B cell (primary cell): ENCODE measurements at regions not wholly inside any gene's neighbourhood (a gene's known extent, or its start where the extent isn't known, plus 50 kb on each side); places are given as distances from the start of the nearest gene placed in this dataset.

Source experiments
- ATAC-seq: fragments of 200-7000 bp; cut with Tn5 transposase; one replicate; pipeline ENCODE4 v1.10.0; 2021; ENCODE audit warnings: low read depth, mild to moderate bottlenecking, moderate number of reproducible peaks, moderate library complexity
- CTCF ChIA-PET: fragments of 350-600 bp; sonication (Branson Sonifier 250); formaldehyde crosslinking; loops from one replicate; lab custom pipeline; 2021; ENCODE audit warnings: antibody characterized with exemption, inconsistent platforms; lab: Charles Lee
- POLR2A ChIA-PET: fragments of 350-600 bp; sonication (Branson Sonifier 250); formaldehyde crosslinking; loops from one replicate; lab custom pipeline; 2021; ENCODE audit warnings: antibody characterized with exemption; lab: Charles Lee
- DNase-seq: peaks from one replicate; pipeline ENCODE4 v3.0.0; 2013
- H2AFZ ChIP-seq: 2 replicates; pipeline ENCODE4 v1.6.1; 2012; ENCODE audit warnings: mild to moderate bottlenecking, low read depth, low read length; ENCODE audit not compliant: insufficient read depth, poor library complexity, severe bottlenecking
- H3K27ac ChIP-seq, 2 donors: 1 replicate in 1 of 2; 2 replicates in 1 of 2; pipeline ENCODE4 v1.5.1; 2012 to 2013; ENCODE audit warnings: low read length in 2 of 2, mild to moderate bottlenecking in 2 of 2, moderate library complexity in 1 of 2
- H3K27me3 ChIP-seq, 4 experiments: fragments of 200-600 bp in 1 of 4; sonication (generic) in 1 of 4; replicated peaks in 1 of 4; 1 replicate in 2 of 4; 2 replicates in 2 of 4; pipeline versions ENCODE4 v1.6.1 to v1.7.0; 2013 to 2016; ENCODE audit warnings: low read length in 3 of 4, mild to moderate bottlenecking in 2 of 4, mixed read lengths in 1 of 4, moderate library complexity in 1 of 4; ENCODE audit not compliant: insufficient read depth in 4 of 4, control insufficient read depth in 3 of 4; ENCODE audit errors: control extremely low read depth in 1 of 4
- H3K36me3 ChIP-seq, 2 experiments: replicated peaks in 1 of 2; 1 replicate in 1 of 2; 2 replicates in 1 of 2; pipeline versions ENCODE4 v1.6.1 to v1.7.1; 2013; ENCODE audit warnings: low read length in 1 of 2; ENCODE audit not compliant: insufficient read depth in 2 of 2, control insufficient read depth in 1 of 2; ENCODE audit errors: control extremely low read depth in 1 of 2, extremely low read depth in 1 of 2
- H3K4me1 ChIP-seq, 2 donors: fragments of 200-600 bp in 1 of 2; sonication (generic) in 1 of 2; 1 replicate in 1 of 2; 2 replicates in 1 of 2; pipeline versions ENCODE4 v1.5.1 to v1.6.1; 2013 to 2017; ENCODE audit warnings: low read length in 2 of 2; ENCODE audit not compliant: control insufficient read depth in 2 of 2, insufficient read depth in 2 of 2
- H3K4me2 ChIP-seq: replicated peaks from 2 replicates; pipeline ENCODE3; 2012; ENCODE audit warnings: mild to moderate bottlenecking, low read depth, low read length; ENCODE audit not compliant: poor library complexity, severe bottlenecking
- H3K4me3 ChIP-seq, 5 experiments: fragments of 200-600 bp in 1 of 5; sonication (generic) in 1 of 5; 1 replicate in 3 of 5; 2 replicates in 2 of 5; pipeline versions ENCODE4 v1.5.1 to v1.7.0; 2011 to 2016; ENCODE audit warnings: low read length in 4 of 5, mild to moderate bottlenecking in 4 of 5, low read depth in 2 of 5, control low read depth in 1 of 5, moderate library complexity in 1 of 5; ENCODE audit not compliant: insufficient read depth in 1 of 5; ENCODE audit errors: control extremely low read depth in 1 of 5, extremely low read depth in 1 of 5
- H3K79me2 ChIP-seq: fragments of 200-600 bp; sonication (generic); one replicate; pipeline ENCODE4 v1.6.0; 2016; ENCODE audit warnings: low read length; ENCODE audit not compliant: control insufficient read depth, insufficient read depth
- H3K9ac ChIP-seq: fragments of 200-600 bp; sonication (generic); 2 replicates; pipeline ENCODE4 v1.6.1; 2017; ENCODE audit warnings: mild to moderate bottlenecking, low read length, moderate library complexity
- H3K9me3 ChIP-seq, 3 donors: one replicate each; pipeline versions ENCODE4 v1.6.1 to v1.7.1; 2013; ENCODE audit warnings: low read length in 2 of 3; ENCODE audit not compliant: control insufficient read depth in 2 of 3, insufficient read depth in 1 of 3; ENCODE audit errors: control extremely low read depth in 1 of 3
- H4K20me1 ChIP-seq: 2 replicates; pipeline ENCODE4 v1.6.0; 2012; ENCODE audit warnings: mild to moderate bottlenecking, low read length; ENCODE audit not compliant: insufficient read depth, control insufficient read depth, poor library complexity, severe bottlenecking
- H3K27ac Mint-ChIP-seq: one replicate; pipeline ENCODE4 v1.8.0; 2021; ENCODE audit warnings: mixed read lengths
- H3K27me3 Mint-ChIP-seq: one replicate; pipeline ENCODE4 v1.8.0; 2021; ENCODE audit warnings: mixed read lengths
- H3K4me1 Mint-ChIP-seq: one replicate; pipeline ENCODE4 v1.8.0; 2021; ENCODE audit warnings: mixed read lengths
- H3K4me3 Mint-ChIP-seq: one replicate; pipeline ENCODE4 v1.8.0; 2021; ENCODE audit warnings: mixed read lengths
- H3K9me3 Mint-ChIP-seq: one replicate; pipeline ENCODE4 v1.8.0; 2022; ENCODE audit warnings: mixed read lengths; ENCODE audit not compliant: insufficient read depth
- CTCF ChIP-seq: fragments of 200-600 bp; IDR thresholded peaks from one replicate; pipeline ENCODE4 v1.8.0; 2022; ENCODE audit warnings: antibody characterized with exemption, mild to moderate bottlenecking
- EZH2 ChIP-seq: IDR thresholded peaks from 2 replicates; pipeline ENCODE4 v1.6.1; 2012; ENCODE audit warnings: borderline replicate concordance, low read depth, mild to moderate bottlenecking, moderate library complexity, low read length; ENCODE audit not compliant: insufficient read depth, poor library complexity, severe bottlenecking
- WGBS: methylation state at CpG from one replicate; pipeline ENCODE4 v1.1.5; 2013; ENCODE audit warnings: missing lambda C conversion rate; ENCODE audit not compliant: insufficient coverage; 5-methylcytosine and 5-hydroxymethylcytosine counted together
- intact Hi-C: fragments of 100-400 bp; cut with micrococcal nuclease; formaldehyde crosslinking; loops from one replicate; pipeline ENCODE4 v1.10.0; 2022

GRCh38 chrX:38902972-38903492 is 101.8 kb downstream of the MID1IP1 start:
- Histone ChIP-seq H2AFZ (no peak overlapping the region), H4K20me1 (no peaks in the 10 kb centered on the region), H3K27ac (no peak overlapping the region), H3K4me3 (no peak overlapping the region), H3K4me2 (no peak overlapping the region), H3K36me3 (no peaks in the 10 kb centered on the region), H3K9me3 (no peaks in the 10 kb centered on the region), H3K79me2 (no peaks in the 10 kb centered on the region), H3K4me1 (no peaks in the 10 kb centered on the region), H3K27me3 (no peaks in the 10 kb centered on the region), H3K9ac (no peak overlapping the region)
- Mint-ChIP-seq H3K4me1 (peaks cover 9% of the 10 kb centered on the region), H3K27ac (no peak overlapping the region), H3K27me3 (no peaks in the 10 kb centered on the region), H3K4me3 (no peak overlapping the region), H3K9me3 (no peaks in the 10 kb centered on the region)
- ChIA-PET CTCF (no interaction called here), POLR2A (no interaction called here)
- DNase-seq (no peak), ATAC-seq (no peak)
- no peak for TF ChIP-seq EZH2
- no peak for TF ChIP-seq CTCF
- intact Hi-C loops = no loop called here
- WGBS = 87% methylated on average over 3 of the region's 13 CpGs

GRCh38 chrX:38916801-38917200 is 115.5 kb downstream of the MID1IP1 start:
- no peaks in the 10 kb centered on the region for H3K36me3 ChIP-seq
- H3K9ac ChIP-seq = no peak overlapping the region
- H3K4me3 ChIP-seq = no peak overlapping the region
- H2AFZ ChIP-seq = no peak overlapping the region
- H3K4me2 ChIP-seq = no peak overlapping the region
- H3K4me3 Mint-ChIP-seq = no peak overlapping the region
- ChIA-PET CTCF (no interaction called here), POLR2A (no interaction called here)
- H3K4me1 Mint-ChIP-seq = peaks cover 5% of the 10 kb centered on the region
- H3K27me3 ChIP-seq = no peaks in the 10 kb centered on the region
- no peak overlapping the region for H3K27ac ChIP-seq
- no CpG with 5 or more reads among the region's 6 CpGs for WGBS
- intact Hi-C loops = no loop called here
- no peak for ATAC-seq
- no peak overlapping the region for H3K27ac Mint-ChIP-seq
- H3K79me2 ChIP-seq = no peaks in the 10 kb centered on the region
- no peaks in the 10 kb centered on the region for H4K20me1 ChIP-seq
- H3K27me3 Mint-ChIP-seq = no peaks in the 10 kb centered on the region
- H3K9me3 ChIP-seq = no peaks in the 10 kb centered on the region
- H3K4me1 ChIP-seq = no peaks in the 10 kb centered on the region
- H3K9me3 Mint-ChIP-seq = no peaks in the 10 kb centered on the region
- no peak for DNase-seq
- no peak for TF ChIP-seq EZH2
- no peak for TF ChIP-seq CTCF
